ENCODE measurements at regions not wholly inside any gene's neighbourhood (a gene's known extent, or its start where the extent isn't known, plus 50 kb on each side); places are given as distances from the start of the nearest gene placed in this dataset.

GRCh38 chr12:124711344-124711743 lies 143.9 kb upstream of the NCOR2 start:
- TF ChIP-seq MAX (IDR thresholded peaks at IDR 0.05; ENCODE audit: low read depth, low read length) = no peak
- TF ChIP-seq CTCF (IDR thresholded peaks at IDR 0.05; ENCODE audit: low read depth, low read length) = no peak
- TF ChIP-seq MYC (IDR thresholded peaks at IDR 0.05; ENCODE audit: low read depth, low read length) = no peak
- no peak for TF ChIP-seq POLR2A (IDR thresholded peaks at IDR 0.05; ENCODE audit: extremely low read depth, insufficient read length)
- H3K4me3 ChIP-seq (ENCODE audit: low read depth, low read length) = no peak overlapping the region
- no peak for DNase-seq (ENCODE audit: low read depth)

- no peak overlapping the region for H3K4me3 ChIP-seq (ENCODE audit: low read depth, low read length)
- TF ChIP-seq MYC (IDR thresholded peaks at IDR 0.05; ENCODE audit: low read depth, low read length) (no peak), CTCF (IDR thresholded peaks at IDR 0.05; ENCODE audit: low read depth, low read length) (no peak), MAX (IDR thresholded peaks at IDR 0.05; ENCODE audit: low read depth, low read length) (no peak), POLR2A (IDR thresholded peaks at IDR 0.05; ENCODE audit: extremely low read depth, insufficient read length) (no peak)
- DNase-seq (ENCODE audit: low read depth) = no peak
Observed at GRCh38 chr12:124709722-124710687, 142.6 kb upstream of the NCOR2 start.

GRCh38 chr12:124707316-124707715 lies 139.9 kb upstream of the NCOR2 start:
- H3K4me3 ChIP-seq (ENCODE audit: low read depth, low read length) = no peak overlapping the region
- TF ChIP-seq POLR2A (IDR thresholded peaks at IDR 0.05; ENCODE audit: extremely low read depth, insufficient read length) (no peak), CTCF (IDR thresholded peaks at IDR 0.05; ENCODE audit: low read depth, low read length) (no peak), MAX (IDR thresholded peaks at IDR 0.05; ENCODE audit: low read depth, low read length) (no peak), MYC (IDR thresholded peaks at IDR 0.05; ENCODE audit: low read depth, low read length) (no peak)

GRCh38 chr12:124706363-124706762 lies 139.0 kb upstream of the NCOR2 start:
- TF ChIP-seq MYC (IDR thresholded peaks at IDR 0.05; ENCODE audit: low read depth, low read length) (no peak), POLR2A (IDR thresholded peaks at IDR 0.05; ENCODE audit: extremely low read depth, insufficient read length) (no peak), CTCF (IDR thresholded peaks at IDR 0.05; ENCODE audit: low read depth, low read length) (no peak), MAX (IDR thresholded peaks at IDR 0.05; ENCODE audit: low read depth, low read length) (no peak)
- H3K4me3 ChIP-seq (ENCODE audit: low read depth, low read length) = no peak overlapping the region
- no peak for DNase-seq (ENCODE audit: low read depth)

More at GRCh38 chr12:124707316-124707715, 139.9 kb upstream of the NCOR2 start:
- DNase-seq (ENCODE audit: low read depth) = no peak

- no peak overlapping the region for H3K4me3 ChIP-seq (ENCODE audit: low read depth, low read length)
- TF ChIP-seq MAX (IDR thresholded peaks at IDR 0.05; ENCODE audit: low read depth, low read length) (no peak), MYC (IDR thresholded peaks at IDR 0.05; ENCODE audit: low read depth, low read length) (no peak), CTCF (IDR thresholded peaks at IDR 0.05; ENCODE audit: low read depth, low read length) (no peak), POLR2A (IDR thresholded peaks at IDR 0.05; ENCODE audit: extremely low read depth, insufficient read length) (no peak)
- no peak for DNase-seq (ENCODE audit: low read depth)
Observed at GRCh38 chr12:124705545-124706138, 138.2 kb upstream of the NCOR2 start.

All from NB4 (cell line).